Astrocyte (in vitro differentiated cells and primary cell): ENCODE measurements at regions not wholly inside any gene's neighbourhood (a gene's known extent, or its start where the extent isn't known, plus 50 kb on each side); places are given as distances from the start of the nearest gene placed in this dataset.

Source experiments
- DNase-seq: peaks from one replicate; pipeline ENCODE4 v3.0.0-alpha.2; 2010; ENCODE audit warnings: low read depth
- FAIRE-seq: peaks from 2 replicates; lab custom pipeline; 2011; peaks lifted over from hg19 to GRCh38; lab: Jason Lieb, UNC
- H2AFZ ChIP-seq: 2 replicates; pipeline ENCODE4 v1.6.0; 2012; ENCODE audit warnings: low read depth, low read length, inconsistent platforms
- H3K27ac ChIP-seq: 2 replicates; pipeline ENCODE4 v1.5.1; 2011; ENCODE audit warnings: low read depth, low read length, inconsistent platforms
- H3K27me3 ChIP-seq: 2 replicates; pipeline ENCODE4 v1.6.0; 2011; ENCODE audit warnings: low read length, inconsistent platforms; ENCODE audit not compliant: insufficient read depth
- H3K36me3 ChIP-seq: 2 replicates; pipeline ENCODE4 v1.5.1; 2011; ENCODE audit warnings: low read length, inconsistent platforms; ENCODE audit not compliant: insufficient read depth
- H3K4me1 ChIP-seq: 2 replicates; pipeline ENCODE4 v1.5.1; 2011; ENCODE audit warnings: low read length, inconsistent platforms; ENCODE audit not compliant: insufficient read depth
- H3K4me2 ChIP-seq: 2 replicates; pipeline ENCODE4 v1.6.0; 2012; ENCODE audit warnings: low read length, inconsistent platforms
- H3K4me3 ChIP-seq: 2 replicates; pipeline ENCODE4 v1.5.1; 2011; ENCODE audit warnings: low read depth, mild to moderate bottlenecking, low read length, inconsistent platforms; ENCODE audit not compliant: insufficient read depth
- H3K79me2 ChIP-seq: 2 replicates; pipeline ENCODE4 v1.6.0; 2012; ENCODE audit warnings: mild to moderate bottlenecking, low read length, inconsistent platforms; ENCODE audit not compliant: insufficient read depth
- H3K9ac ChIP-seq: 2 replicates; pipeline ENCODE4 v1.6.0; 2012; ENCODE audit warnings: mild to moderate bottlenecking, low read length, inconsistent platforms
- H3K9me3 ChIP-seq: 2 replicates; pipeline ENCODE4 v1.5.1; 2012; ENCODE audit warnings: low read depth, mild to moderate bottlenecking, low read length, inconsistent platforms; ENCODE audit not compliant: insufficient read depth
- H4K20me1 ChIP-seq: 2 replicates; pipeline ENCODE4 v1.6.0; 2012; ENCODE audit warnings: low read length, inconsistent platforms; ENCODE audit not compliant: insufficient read depth
- H3K27ac Mint-ChIP-seq: one replicate; pipeline ENCODE4 v1.8.0; 2021; ENCODE audit warnings: mild to moderate bottlenecking, mixed read lengths; ENCODE audit not compliant: unreplicated experiment
- H3K27me3 Mint-ChIP-seq: one replicate; pipeline ENCODE4 v1.8.0; 2021; ENCODE audit warnings: low read depth, mixed read lengths; ENCODE audit not compliant: unreplicated experiment
- H3K36me3 Mint-ChIP-seq: one replicate; pipeline ENCODE4 v1.8.0; 2021; ENCODE audit warnings: low read depth, mixed read lengths; ENCODE audit not compliant: unreplicated experiment
- H3K4me1 Mint-ChIP-seq: one replicate; pipeline ENCODE4 v1.8.0; 2021; ENCODE audit warnings: low read depth, mixed read lengths; ENCODE audit not compliant: unreplicated experiment
- H3K4me3 Mint-ChIP-seq: one replicate; pipeline ENCODE4 v1.8.0; 2021; ENCODE audit warnings: mild to moderate bottlenecking, moderate library complexity, mixed read lengths; ENCODE audit not compliant: unreplicated experiment
- H3K9me3 Mint-ChIP-seq: one replicate; pipeline ENCODE4 v1.8.0; 2021; ENCODE audit warnings: mild to moderate bottlenecking, mixed read lengths; ENCODE audit not compliant: unreplicated experiment
- EZH2 ChIP-seq: IDR thresholded peaks from 2 replicates; pipeline ENCODE4 v1.6.1; 2012; ENCODE audit warnings: mild to moderate bottlenecking, low read length, inconsistent platforms; ENCODE audit not compliant: insufficient read depth
- TF ChIP-seq, protein P1 (sequence below): IDR thresholded peaks from 2 replicates; pipeline ENCODE4 v1.5.1; 2011; ENCODE audit warnings: low read depth, mild to moderate bottlenecking, inconsistent platforms, low read length, moderate library complexity; ENCODE audit not compliant: insufficient read depth

DNA sequence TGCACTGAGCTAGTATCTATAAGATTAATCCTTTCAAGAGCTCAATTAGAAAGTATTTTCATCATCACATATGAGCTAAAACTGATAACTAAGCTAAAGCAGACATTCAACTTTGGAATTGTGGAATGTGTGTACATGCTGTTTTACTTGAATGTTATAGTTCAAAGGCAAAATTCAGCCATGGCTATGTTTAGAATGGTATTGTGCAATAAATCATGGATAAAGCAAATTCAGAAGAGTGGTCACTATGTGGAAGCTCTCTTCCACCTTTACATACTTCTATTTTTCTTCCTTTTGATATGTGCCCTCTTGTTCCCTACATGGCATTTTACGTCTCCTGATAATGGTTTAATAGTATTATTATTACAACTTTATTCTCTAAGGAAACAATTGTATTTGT, 1366.3 kb upstream of the LRRTM1 start:
- no peak overlapping the region for H3K4me3 ChIP-seq
- no peak overlapping the region for H3K27ac Mint-ChIP-seq
- no peaks in the 10 kb centered on the region for H3K36me3 ChIP-seq
- H3K9ac ChIP-seq: no peak overlapping the region
- no peaks in the 10 kb centered on the region for H3K9me3 Mint-ChIP-seq
- H3K4me3 Mint-ChIP-seq: no peak overlapping the region
- FAIRE-seq (no peak), DNase-seq (no peak)
- no peaks in the 10 kb centered on the region for H3K4me1 Mint-ChIP-seq
- no peaks in the 10 kb centered on the region for H3K9me3 ChIP-seq
- no peaks in the 10 kb centered on the region for H4K20me1 ChIP-seq
- no peak overlapping the region for H2AFZ ChIP-seq
- no peaks in the 10 kb centered on the region for H3K27me3 ChIP-seq
- H3K4me2 ChIP-seq: no peak overlapping the region
- no peaks in the 10 kb centered on the region for H3K79me2 ChIP-seq
- no peaks in the 10 kb centered on the region for H3K4me1 ChIP-seq
- H3K27ac ChIP-seq: no peak overlapping the region
- no peak for TF ChIP-seq EZH2
- TF ChIP-seq, protein P1, sequence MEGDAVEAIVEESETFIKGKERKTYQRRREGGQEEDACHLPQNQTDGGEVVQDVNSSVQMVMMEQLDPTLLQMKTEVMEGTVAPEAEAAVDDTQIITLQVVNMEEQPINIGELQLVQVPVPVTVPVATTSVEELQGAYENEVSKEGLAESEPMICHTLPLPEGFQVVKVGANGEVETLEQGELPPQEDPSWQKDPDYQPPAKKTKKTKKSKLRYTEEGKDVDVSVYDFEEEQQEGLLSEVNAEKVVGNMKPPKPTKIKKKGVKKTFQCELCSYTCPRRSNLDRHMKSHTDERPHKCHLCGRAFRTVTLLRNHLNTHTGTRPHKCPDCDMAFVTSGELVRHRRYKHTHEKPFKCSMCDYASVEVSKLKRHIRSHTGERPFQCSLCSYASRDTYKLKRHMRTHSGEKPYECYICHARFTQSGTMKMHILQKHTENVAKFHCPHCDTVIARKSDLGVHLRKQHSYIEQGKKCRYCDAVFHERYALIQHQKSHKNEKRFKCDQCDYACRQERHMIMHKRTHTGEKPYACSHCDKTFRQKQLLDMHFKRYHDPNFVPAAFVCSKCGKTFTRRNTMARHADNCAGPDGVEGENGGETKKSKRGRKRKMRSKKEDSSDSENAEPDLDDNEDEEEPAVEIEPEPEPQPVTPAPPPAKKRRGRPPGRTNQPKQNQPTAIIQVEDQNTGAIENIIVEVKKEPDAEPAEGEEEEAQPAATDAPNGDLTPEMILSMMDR: no peak
- H3K27me3 Mint-ChIP-seq: no peaks in the 10 kb centered on the region
- H3K36me3 Mint-ChIP-seq: no peaks in the 10 kb centered on the region

DNA sequence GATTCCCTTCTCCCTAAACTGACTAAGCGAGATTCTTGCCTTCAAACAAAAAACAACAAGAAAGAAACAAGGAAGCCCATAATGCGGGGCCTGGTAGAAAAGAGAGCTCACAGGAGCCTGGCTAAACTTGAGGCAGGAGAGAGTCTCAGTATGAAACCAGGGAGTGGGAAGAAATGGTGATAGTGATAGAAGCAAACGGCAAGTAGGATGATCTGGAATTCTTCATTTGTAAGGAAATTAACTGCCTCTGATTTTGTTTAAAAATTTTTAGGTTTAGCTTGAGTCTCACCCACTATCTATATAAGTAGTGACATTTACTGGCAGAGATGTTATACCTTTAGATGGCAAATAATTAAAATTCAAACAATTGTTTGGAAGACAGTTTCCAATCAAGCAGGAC, 1356.5 kb upstream of the LRRTM1 start:
- no peak for DNase-seq
- H3K9me3 ChIP-seq: peaks cover 4% of the 10 kb centered on the region
- no peaks in the 10 kb centered on the region for H3K36me3 ChIP-seq
- no peak for FAIRE-seq
- Mint-ChIP-seq H3K27me3 (no peaks in the 10 kb centered on the region), H3K36me3 (no peaks in the 10 kb centered on the region), H3K27ac (no peak overlapping the region), H3K4me1 (no peaks in the 10 kb centered on the region), H3K9me3 (peaks cover 16% of the 10 kb centered on the region), H3K4me3 (no peak overlapping the region)
- H4K20me1 ChIP-seq: no peaks in the 10 kb centered on the region
- no peak overlapping the region for H3K27ac ChIP-seq
- no peaks in the 10 kb centered on the region for H3K27me3 ChIP-seq
- no peaks in the 10 kb centered on the region for H3K79me2 ChIP-seq
- H3K4me3 ChIP-seq: no peak overlapping the region
- H3K9ac ChIP-seq: no peak overlapping the region
- no peaks in the 10 kb centered on the region for H3K4me1 ChIP-seq
- TF ChIP-seq EZH2: no peak
- TF ChIP-seq, protein P1: no peak
- H3K4me2 ChIP-seq: no peak overlapping the region
- H2AFZ ChIP-seq: no peak overlapping the region

DNA sequence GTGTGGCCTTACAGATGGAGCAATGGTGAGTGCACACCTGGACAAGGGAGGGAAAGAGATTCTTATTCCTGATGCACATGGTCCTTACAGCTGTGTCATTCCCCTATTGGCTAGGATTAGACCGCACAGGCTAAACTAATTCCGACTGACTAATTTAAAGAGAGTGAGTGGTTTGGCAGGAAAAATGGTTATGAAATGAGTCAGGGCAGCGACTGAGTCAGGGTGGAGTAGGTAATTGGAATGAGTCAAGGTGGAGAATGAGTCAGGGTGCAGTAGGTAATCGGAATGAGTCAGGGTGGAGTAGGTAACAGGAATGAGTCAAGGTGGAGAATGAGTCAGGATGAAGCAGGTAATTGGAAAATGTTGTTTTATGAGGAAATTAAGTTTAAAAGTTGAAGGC, 1353.7 kb upstream of the LRRTM1 start:
- Histone ChIP-seq H4K20me1 (no peaks in the 10 kb centered on the region), H3K9me3 (peaks cover 4% of the 10 kb centered on the region), H3K9ac (no peak overlapping the region), H3K79me2 (no peaks in the 10 kb centered on the region), H3K27me3 (no peaks in the 10 kb centered on the region), H3K27ac (no peak overlapping the region), H3K4me3 (no peak overlapping the region), H2AFZ (no peak overlapping the region), H3K36me3 (no peaks in the 10 kb centered on the region), H3K4me2 (no peak overlapping the region), H3K4me1 (no peaks in the 10 kb centered on the region)
- no peaks in the 10 kb centered on the region for H3K36me3 Mint-ChIP-seq
- no peak overlapping the region for H3K27ac Mint-ChIP-seq
- H3K4me3 Mint-ChIP-seq: no peak overlapping the region
- no peak for FAIRE-seq
- peaks cover 20% of the 10 kb centered on the region for H3K9me3 Mint-ChIP-seq
- peak; percentile 16 for DNase-seq
- H3K4me1 Mint-ChIP-seq: no peaks in the 10 kb centered on the region
- no peaks in the 10 kb centered on the region for H3K27me3 Mint-ChIP-seq
- TF ChIP-seq, protein P1: no peak
- TF ChIP-seq EZH2: no peak
